Upper lobe of right lung (tissue), 1 donor: ENCODE measurements at regions not wholly inside any gene's neighbourhood (a gene's known extent, or its start where the extent isn't known, plus 50 kb on each side); places are given as distances from the start of the nearest gene placed in this dataset. TPM values are rescaled to one million over a fixed set of nuclear protein-coding genes. Genes with fewer than 3 reads are reported as not detected.
A peak's percentile ranks its signal among the peaks of the same experiment; 100 is the strongest.
"Not testable (repeated sequence)": the region's sequence is repeated elsewhere in the genome, so short reads cannot be mapped to it uniquely, and the experiment has no call there.

Experiments
- ATAC-seq: fragments of 200-7000 bp; cut with Tn5 transposase; one replicate; pipeline ENCODE4 v1.9.1; 2020; ENCODE audit warnings: mild to moderate bottlenecking, moderate library complexity
- DNase-seq: peaks from one replicate; pipeline ENCODE4 v3.0.0-alpha.2; 2020
- H3K27ac ChIP-seq: fragments of 200-600 bp; one replicate; pipeline ENCODE4 v1.8.0; 2022
- H3K27me3 ChIP-seq: fragments of 200-600 bp; one replicate; pipeline ENCODE4 v1.8.0; 2022; ENCODE audit warnings: mild to moderate bottlenecking
- H3K36me3 ChIP-seq: fragments of 200-600 bp; one replicate; pipeline ENCODE4 v1.8.0; 2022
- H3K4me1 ChIP-seq: fragments of 200-600 bp; one replicate; pipeline ENCODE4 v1.8.0; 2022
- H3K4me3 ChIP-seq: fragments of 200-600 bp; one replicate; pipeline ENCODE4 v1.8.0; 2022; ENCODE audit warnings: mild to moderate bottlenecking
- H3K9me3 ChIP-seq: fragments of 200-600 bp; one replicate; pipeline ENCODE4 v1.8.0; 2022
- CTCF ChIP-seq: fragments of 200-600 bp; IDR thresholded peaks from one replicate; pipeline ENCODE4 v1.8.0; 2022; ENCODE audit warnings: antibody characterized with exemption
- intact Hi-C: fragments of 100-400 bp; cut with DNase I; formaldehyde crosslinking; loops from one replicate; pipeline ENCODE4 v1.11.0; 2022
- microRNA-seq: library from miRNA; unstranded; fragments of <30 nt; microRNA quantifications from one replicate; pipeline ENCODE4 v1.2.0, GENCODE V29; 2020; ENCODE audit warnings: borderline microRNAs expressed
- donor health status: DM: no; HTN: yes; CAD: no; lungs with severe emphysema.

GRCh38 chr10:56470701-56471100, 109.6 kb upstream of the ZWINT start:
- Histone ChIP-seq H3K27me3 (no peaks in the 10 kb centered on the region), H3K9me3 (no peaks in the 10 kb centered on the region), H3K4me1 (no peaks in the 10 kb centered on the region), H3K4me3 (no peak overlapping the region), H3K27ac (no peak overlapping the region), H3K36me3 (no peaks in the 10 kb centered on the region)
- intact Hi-C loops: no loop called here
- ATAC-seq (no peak), DNase-seq (no peak)
- no peak for TF ChIP-seq CTCF

GRCh38 chr10:56469482-56469881, 108.4 kb upstream of the ZWINT start:
- TF ChIP-seq CTCF: no peak
- no peaks in the 10 kb centered on the region for H3K4me1 ChIP-seq
- H3K4me3 ChIP-seq: no peak overlapping the region
- H3K27ac ChIP-seq: no peak overlapping the region
- ATAC-seq (no peak), DNase-seq (no peak)
- H3K27me3 ChIP-seq: no peaks in the 10 kb centered on the region
- no peaks in the 10 kb centered on the region for H3K9me3 ChIP-seq
- H3K36me3 ChIP-seq: no peaks in the 10 kb centered on the region
- intact Hi-C loops: no loop called here

GRCh38 chr10:56466005-56466404, 104.9 kb upstream of the ZWINT start:
- intact Hi-C loops: no loop called here
- DNase-seq: no peak
- Histone ChIP-seq H3K4me3 (no peak overlapping the region), H3K27ac (no peak overlapping the region), H3K27me3 (no peaks in the 10 kb centered on the region), H3K36me3 (no peaks in the 10 kb centered on the region), H3K9me3 (no peaks in the 10 kb centered on the region), H3K4me1 (no peaks in the 10 kb centered on the region)
- peak; percentile 27 for ATAC-seq
- no peak for TF ChIP-seq CTCF

GRCh38 chr10:56449770-56450169, 88.7 kb upstream of the ZWINT start:
- DNase-seq (no peak), ATAC-seq (no peak)
- no peaks in the 10 kb centered on the region for H3K36me3 ChIP-seq
- H3K4me3 ChIP-seq: no peak overlapping the region
- no peak overlapping the region for H3K27ac ChIP-seq
- H3K27me3 ChIP-seq: no peaks in the 10 kb centered on the region
- H3K4me1 ChIP-seq: no peaks in the 10 kb centered on the region
- TF ChIP-seq CTCF: no peak
- intact Hi-C loops: no loop called here
- no peaks in the 10 kb centered on the region for H3K9me3 ChIP-seq

GRCh38 chr10:56447613-56448012, 86.6 kb upstream of the ZWINT start:
- DNase-seq, H3K4me3 ChIP-seq, H3K36me3 ChIP-seq, H3K4me1 ChIP-seq, ATAC-seq, H3K27me3 ChIP-seq, H3K9me3 ChIP-seq, H3K27ac ChIP-seq, intact Hi-C loops: not testable (repeated sequence)

- H3K36me3 ChIP-seq, H3K27me3 ChIP-seq, intact Hi-C loops, DNase-seq, ATAC-seq, H3K4me3 ChIP-seq, H3K9me3 ChIP-seq, H3K4me1 ChIP-seq, H3K27ac ChIP-seq: not testable (repeated sequence)
Measured at GRCh38 chr10:56441337-56441736, 80.3 kb upstream of the ZWINT start.

Small RNAs in the stretch of these regions (microRNA-seq; reads per million reads assigned to microRNA genes)
- not detected for gene MIR3924
